ENCODE measurements at regions not wholly inside any gene's neighbourhood (a gene's known extent, or its start where the extent isn't known, plus 50 kb on each side); places are given as distances from the start of the nearest gene placed in this dataset.

DNA sequence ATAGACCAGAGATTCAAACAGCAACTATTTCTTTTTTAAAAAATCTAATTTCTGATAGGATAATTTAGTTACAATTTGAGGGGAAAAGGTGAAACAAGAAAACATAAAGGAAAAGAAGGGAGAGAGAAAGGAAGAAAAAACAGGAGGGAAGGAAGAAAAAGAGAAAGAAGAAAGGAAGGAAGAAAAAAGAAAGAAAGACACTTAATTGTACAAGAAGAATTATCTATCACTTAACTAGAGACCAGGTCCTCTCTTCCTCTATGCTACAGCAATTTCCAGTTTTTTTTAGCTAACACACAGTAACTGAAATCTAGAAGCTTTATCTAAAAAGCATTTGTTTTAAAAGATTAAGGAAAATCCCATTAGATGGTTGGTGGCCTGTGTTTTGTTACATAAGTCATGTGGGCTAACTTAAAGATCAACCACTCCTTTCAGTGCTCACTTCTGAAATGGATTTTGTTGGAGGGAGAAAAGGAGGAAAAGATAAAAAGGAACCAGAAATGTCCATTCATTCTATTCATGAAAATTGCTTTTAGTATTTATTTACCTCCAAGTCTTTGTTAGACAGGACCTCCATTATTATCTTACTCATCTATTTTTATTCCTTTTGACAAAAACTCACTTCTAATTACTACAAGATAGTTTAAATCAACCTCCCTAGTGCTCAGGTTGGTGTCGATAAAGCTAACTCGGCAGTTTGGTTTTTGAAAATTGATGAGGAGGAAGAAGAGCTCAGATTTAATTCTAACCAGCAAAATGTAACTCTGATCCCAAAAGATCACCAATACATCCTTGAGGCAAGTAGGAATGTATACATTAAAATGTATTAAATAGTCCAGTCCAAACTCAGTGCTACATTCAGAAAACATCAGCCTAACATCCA lies 251.5 kb upstream of the FN1 start:
- TF ChIP-seq, protein P1, sequence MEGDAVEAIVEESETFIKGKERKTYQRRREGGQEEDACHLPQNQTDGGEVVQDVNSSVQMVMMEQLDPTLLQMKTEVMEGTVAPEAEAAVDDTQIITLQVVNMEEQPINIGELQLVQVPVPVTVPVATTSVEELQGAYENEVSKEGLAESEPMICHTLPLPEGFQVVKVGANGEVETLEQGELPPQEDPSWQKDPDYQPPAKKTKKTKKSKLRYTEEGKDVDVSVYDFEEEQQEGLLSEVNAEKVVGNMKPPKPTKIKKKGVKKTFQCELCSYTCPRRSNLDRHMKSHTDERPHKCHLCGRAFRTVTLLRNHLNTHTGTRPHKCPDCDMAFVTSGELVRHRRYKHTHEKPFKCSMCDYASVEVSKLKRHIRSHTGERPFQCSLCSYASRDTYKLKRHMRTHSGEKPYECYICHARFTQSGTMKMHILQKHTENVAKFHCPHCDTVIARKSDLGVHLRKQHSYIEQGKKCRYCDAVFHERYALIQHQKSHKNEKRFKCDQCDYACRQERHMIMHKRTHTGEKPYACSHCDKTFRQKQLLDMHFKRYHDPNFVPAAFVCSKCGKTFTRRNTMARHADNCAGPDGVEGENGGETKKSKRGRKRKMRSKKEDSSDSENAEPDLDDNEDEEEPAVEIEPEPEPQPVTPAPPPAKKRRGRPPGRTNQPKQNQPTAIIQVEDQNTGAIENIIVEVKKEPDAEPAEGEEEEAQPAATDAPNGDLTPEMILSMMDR (IDR thresholded peaks at IDR 0.05; ENCODE audit: low read depth, low read length), result no peak
- H3K4me3 ChIP-seq (ENCODE audit: low read depth, low read length), result no peak overlapping the region

GRCh38 chr2:215685238-215685990 lies 249.5 kb upstream of the FN1 start:
- H3K4me3 ChIP-seq (ENCODE audit: low read depth, low read length), result no peak overlapping the region
- TF ChIP-seq, protein P1 (IDR thresholded peaks at IDR 0.05; ENCODE audit: low read depth, low read length), result no peak

DNA sequence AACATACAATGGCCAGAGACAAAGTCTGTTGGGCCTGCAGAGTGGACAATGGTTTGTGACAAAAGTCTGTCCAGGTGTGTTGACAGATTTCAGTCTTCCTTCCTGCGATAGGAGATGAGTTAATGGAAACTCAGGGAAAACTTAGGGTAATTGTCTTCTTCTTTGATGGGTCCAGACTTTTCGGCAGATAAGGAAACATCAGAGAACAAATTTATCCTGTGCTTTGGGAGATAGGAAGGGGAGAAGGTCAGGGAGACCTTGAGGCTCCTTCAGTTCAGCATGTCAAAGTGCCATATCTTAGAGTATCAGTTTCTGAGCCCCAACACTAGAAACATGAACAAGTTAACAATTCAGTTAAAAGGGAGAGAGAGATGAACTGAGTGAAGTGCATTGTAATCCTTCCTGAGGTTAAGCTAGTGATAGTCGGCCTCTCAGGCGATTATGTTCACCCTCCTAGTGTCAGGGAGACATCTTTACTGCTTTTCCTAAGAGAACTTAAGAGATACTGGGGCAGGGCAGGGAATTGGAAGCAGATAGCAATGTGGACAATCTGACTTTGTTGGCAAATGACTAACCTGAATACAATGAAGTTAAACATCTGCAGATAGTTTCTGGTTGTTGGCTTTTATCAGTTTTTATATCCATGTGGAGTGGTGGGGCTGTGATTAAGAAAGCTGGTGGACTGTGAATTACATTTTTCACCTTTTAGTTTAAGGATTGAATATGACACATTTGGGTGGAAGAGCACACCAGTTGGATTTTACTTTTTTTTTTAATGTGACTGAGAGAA lies 248.8 kb upstream of the FN1 start:
- TF ChIP-seq, protein P1 (IDR thresholded peaks at IDR 0.05; ENCODE audit: low read depth, low read length), result no peak
- no peak overlapping the region for H3K4me3 ChIP-seq (ENCODE audit: low read depth, low read length)

DNA sequence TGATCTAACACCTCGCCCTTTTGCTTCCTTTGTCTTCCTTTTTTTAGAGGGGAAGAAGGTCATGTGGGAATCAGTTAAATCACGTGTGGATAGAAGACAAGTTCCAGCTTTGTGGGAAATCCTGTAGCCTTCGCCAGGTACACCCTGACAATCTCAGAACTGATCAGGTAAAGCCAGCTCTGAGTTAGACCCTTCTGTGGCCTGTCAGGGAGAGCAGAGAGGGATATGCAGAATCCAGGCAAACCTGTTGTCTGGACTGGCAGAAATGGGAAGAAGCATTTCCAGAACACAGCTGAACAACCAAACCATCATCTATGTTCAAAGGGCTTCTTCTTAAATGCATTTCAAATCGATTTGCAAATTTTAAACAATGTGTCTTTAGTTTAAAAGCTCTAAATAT lies 247.4 kb upstream of the FN1 start:
- TF ChIP-seq, protein P1 (IDR thresholded peaks at IDR 0.05; ENCODE audit: low read depth, low read length), result no peak
- H3K4me3 ChIP-seq (ENCODE audit: low read depth, low read length), result no peak overlapping the region

GRCh38 chr2:215681799-215682596 lies 246.1 kb upstream of the FN1 start:
- no peak overlapping the region for H3K4me3 ChIP-seq (ENCODE audit: low read depth, low read length)
- TF ChIP-seq, protein P1 (IDR thresholded peaks at IDR 0.05; ENCODE audit: low read depth, low read length), result no peak

DNA sequence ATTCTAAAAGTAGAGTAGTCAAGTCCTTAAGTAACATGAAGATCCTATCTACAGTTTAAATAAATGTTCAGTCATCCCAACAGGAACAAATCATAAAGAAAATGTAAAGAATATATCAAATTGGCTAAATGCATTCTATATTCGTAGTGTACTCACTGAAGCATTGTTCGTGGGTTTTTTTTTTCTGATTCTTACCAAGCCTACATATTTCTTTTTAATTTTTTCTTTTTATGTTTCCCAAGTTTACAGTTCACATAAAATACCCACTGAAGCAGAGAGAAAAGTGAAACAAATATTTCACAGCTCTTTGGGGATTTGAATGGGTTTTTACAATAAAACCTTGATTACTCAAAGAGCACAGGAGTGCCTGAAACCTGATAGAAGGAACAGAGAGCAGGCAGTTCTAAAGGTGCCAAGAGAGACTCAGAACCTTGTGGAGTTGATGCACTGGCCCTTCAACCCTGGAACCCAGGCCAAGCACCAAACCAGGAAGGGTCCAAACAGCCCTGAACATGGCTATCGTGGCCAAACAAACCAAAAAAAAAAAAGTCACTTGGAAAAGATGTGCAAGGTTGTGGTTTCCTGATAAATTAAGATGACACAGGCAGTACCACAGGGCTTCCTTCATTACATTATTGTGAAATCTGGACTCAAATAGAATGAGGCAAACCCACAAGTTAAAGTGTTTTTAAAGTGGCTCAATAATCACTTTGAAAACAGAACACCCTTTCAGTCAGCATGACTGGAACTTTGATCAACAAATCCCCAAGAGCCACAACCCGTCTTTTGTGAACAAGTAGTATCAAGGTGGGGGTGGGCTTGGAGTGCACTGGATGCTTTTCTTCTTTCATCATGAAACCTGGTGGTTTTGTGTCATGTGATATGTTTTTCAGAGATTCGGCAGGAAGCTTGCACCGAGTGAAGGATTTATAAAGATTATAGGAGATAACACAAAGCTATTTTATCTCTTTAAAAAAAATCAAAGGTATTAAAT lies 245.0 kb upstream of the FN1 start:
- H3K4me3 ChIP-seq (ENCODE audit: low read depth, low read length), result no peak overlapping the region
- TF ChIP-seq, protein P1 (IDR thresholded peaks at IDR 0.05; ENCODE audit: low read depth, low read length), result no peak

Data from WI38 (cell line).